ENCODE measurements at regions not wholly inside any gene's neighbourhood (a gene's known extent, or its start where the extent isn't known, plus 50 kb on each side); places are given as distances from the start of the nearest gene placed in this dataset.

DNA sequence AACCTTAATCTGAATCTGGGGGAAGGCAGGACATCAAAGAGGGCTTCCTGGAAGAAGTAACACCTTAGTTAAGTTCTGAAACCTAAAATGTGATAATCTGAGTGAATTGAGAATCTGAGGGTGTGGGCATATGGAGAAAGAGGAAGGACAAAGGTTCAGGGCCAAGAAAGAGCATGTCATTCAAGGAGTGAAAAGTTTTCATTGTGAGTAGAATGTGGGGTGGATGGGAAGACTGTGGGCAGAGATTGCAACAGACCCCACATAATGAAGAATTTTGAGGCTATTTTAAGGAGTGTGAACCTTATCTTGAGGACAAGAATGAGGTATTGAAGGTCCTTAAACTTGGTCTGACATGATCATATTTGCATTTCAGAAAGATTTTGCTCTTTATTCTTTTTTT is 227.2 kb downstream of the PTGER3 start (continued):
- no peak for TF ChIP-seq JUN (IDR thresholded peaks at IDR 0.05; ENCODE audit: low read depth, low read length)

DNA sequence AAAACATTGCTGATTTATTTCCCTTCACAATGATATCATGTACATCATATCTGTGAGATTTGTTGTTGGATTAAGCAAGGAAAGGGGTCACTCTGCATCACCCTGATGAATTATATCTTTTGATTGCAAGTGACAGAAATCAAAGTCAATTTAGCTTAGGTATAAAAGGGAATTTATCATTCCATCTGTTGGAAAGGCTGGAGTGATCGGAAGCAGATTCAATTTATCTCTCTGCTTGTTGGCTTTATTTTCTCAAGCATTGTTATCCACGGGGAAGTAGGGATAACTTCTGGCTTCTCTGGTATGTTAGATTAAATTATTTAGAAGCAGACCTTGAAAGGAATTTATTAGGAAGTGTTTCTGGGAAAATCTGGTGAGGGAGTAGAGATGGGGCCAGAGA is 226.6 kb downstream of the PTGER3 start:
- H2BK5ac ChIP-seq (ENCODE audit: low read depth, low read length), result no peak overlapping the region
- no peak for TF ChIP-seq KDM4A (IDR thresholded peaks at IDR 0.05; ENCODE audit: low read depth, low read length, severe bottlenecking)
- ChIA-PET POLR2A (ENCODE audit: partially characterized antibody) (no interaction called here), CTCF (ENCODE audit: partially characterized antibody) (no interaction called here)
- no peak overlapping the region for H2AK5ac ChIP-seq (ENCODE audit: low read depth, low read length)
- H3K4me1 ChIP-seq (replicated peaks in 1 of 4; ENCODE audit: control insufficient read depth in 3 of 4, insufficient read depth in 4 of 4, low read length in 3 of 4), result no peaks in the 10 kb centered on the region
- no peak overlapping the region for H3K4me3 ChIP-seq (ENCODE audit: extremely low read depth in 1 of 4, insufficient read depth in 2 of 4, low read depth in 3 of 4, low read length in 4 of 4)
- no peaks in the 10 kb centered on the region for H3K27me3 ChIP-seq (replicated peaks in 1 of 4; ENCODE audit: control insufficient read depth in 3 of 4, extremely low read depth in 1 of 4, insufficient read depth in 3 of 4, low read length in 3 of 4)
- no peak overlapping the region for H3K27ac ChIP-seq (ENCODE audit: low read depth, low read length)
- no peak overlapping the region for H3K14ac ChIP-seq (ENCODE audit: insufficient read length)
- no peaks in the 10 kb centered on the region for H3K79me2 ChIP-seq (ENCODE audit: control insufficient read depth in 1 of 2, insufficient read depth in 2 of 2, low read length in 2 of 2)
- WGBS, 2 experiments (ENCODE audit: extremely low coverage in 1 of 2, insufficient coverage in 1 of 2, insufficient read length in 1 of 2, insufficient replicate concordance in 2 of 2, low coverage in 1 of 2, low lambda C conversion rate in 2 of 2, missing lambda C conversion rate in 1 of 2), result 88% methylated on average over 2 of the region's 2 CpGs; no CpG with 5 or more reads in 1 of the 2 experiments
- H3K9ac ChIP-seq (replicated peaks in 1 of 4; ENCODE audit: extremely low read depth in 1 of 4, low read depth in 3 of 4, low read length in 3 of 4), result no peak overlapping the region
- no peaks in the 10 kb centered on the region; the same call in 1 of the 2 replicates for H3K79me1 ChIP-seq (ENCODE audit: low read depth, low read length)
- H3K23ac ChIP-seq (ENCODE audit: insufficient read length), result no peak overlapping the region
- no peak overlapping the region for H2BK15ac ChIP-seq (ENCODE audit: low read length)
- no peak overlapping the region for H4K8ac ChIP-seq (ENCODE audit: extremely low read depth, insufficient read depth, low read length)
- H4K5ac ChIP-seq (ENCODE audit: insufficient read length, low read depth, low read length), result no peak overlapping the region
- no peak overlapping the region for H3K18ac ChIP-seq (ENCODE audit: extremely low read depth, low read length)
- no peaks in the 10 kb centered on the region for H3K9me3 ChIP-seq (ENCODE audit: insufficient read depth in 2 of 2, low read depth in 1 of 2, low read length in 1 of 2)
- H2AFZ ChIP-seq (ENCODE audit: low read length), result no peak overlapping the region
- H4K91ac ChIP-seq (replicated peaks; ENCODE audit: insufficient read length, low read length), result no peak overlapping the region
- no peaks in the 10 kb centered on the region; the same call in 1 of the 2 replicates for H3K23me2 ChIP-seq (ENCODE audit: low read depth, low read length)
- H2BK12ac ChIP-seq (ENCODE audit: low read depth, low read length), result no peak overlapping the region
- DNase-seq (ENCODE audit: low read depth in 1 of 2, low spot score in 2 of 2) (no peak), FAIRE-seq (no peak)
- no peak overlapping the region for H3K4me2 ChIP-seq (ENCODE audit: insufficient read depth in 1 of 2, low read depth in 2 of 2, low read length in 2 of 2)
- H2BK120ac ChIP-seq (replicated peaks; ENCODE audit: low read depth, low read length), result no peak overlapping the region
- H2BK20ac ChIP-seq (ENCODE audit: low read length), result no peak overlapping the region
- H4K20me1 ChIP-seq (replicated peaks in 1 of 2; ENCODE audit: control insufficient read depth in 1 of 2, insufficient read depth in 2 of 2, low read length in 2 of 2), result no peaks in the 10 kb centered on the region
- no peak overlapping the region for H3K4ac ChIP-seq (replicated peaks; ENCODE audit: insufficient read length, low read depth, low read length)
- no peaks in the 10 kb centered on the region for H3K36me3 ChIP-seq (ENCODE audit: control insufficient read depth in 2 of 4, insufficient read depth in 4 of 4, low read length in 3 of 4)
- H3K56ac ChIP-seq (replicated peaks; ENCODE audit: insufficient read length, low read depth, low read length), result no peak overlapping the region
